Glutamatergic neuron (in vitro differentiated cells): ENCODE measurements at regions not wholly inside any gene's neighbourhood (a gene's known extent, or its start where the extent isn't known, plus 50 kb on each side); places are given as distances from the start of the nearest gene placed in this dataset.

Experiments
- DNase-seq: peaks from one replicate; pipeline ENCODE4 v3.0.0; 2022
- H3K27ac Mint-ChIP-seq: one replicate; pipeline ENCODE4 v1.8.0; 2020; ENCODE audit warnings: mild to moderate bottlenecking, mixed read lengths, inconsistent platforms; ENCODE audit not compliant: unreplicated experiment
- H3K27me3 Mint-ChIP-seq: one replicate; pipeline ENCODE4 v1.8.0; 2020; ENCODE audit warnings: mild to moderate bottlenecking, moderate library complexity, mixed read lengths, inconsistent platforms; ENCODE audit not compliant: unreplicated experiment
- H3K36me3 Mint-ChIP-seq: one replicate; pipeline ENCODE4 v1.8.0; 2020; ENCODE audit warnings: mild to moderate bottlenecking, mixed read lengths, inconsistent platforms; ENCODE audit not compliant: unreplicated experiment
- H3K4me1 Mint-ChIP-seq: one replicate; pipeline ENCODE4 v1.8.0; 2020; ENCODE audit warnings: mild to moderate bottlenecking, low read depth, mixed read lengths, inconsistent platforms; ENCODE audit not compliant: unreplicated experiment
- H3K4me3 Mint-ChIP-seq: one replicate; pipeline ENCODE4 v1.8.0; 2020; ENCODE audit warnings: mild to moderate bottlenecking, mixed read lengths, inconsistent platforms; ENCODE audit not compliant: unreplicated experiment
- H3K9me3 Mint-ChIP-seq: one replicate; pipeline ENCODE4 v1.8.0; 2020; ENCODE audit warnings: mild to moderate bottlenecking, moderate library complexity, mixed read lengths, inconsistent platforms; ENCODE audit not compliant: unreplicated experiment
- TF ChIP-seq, protein P1 (sequence below): fragments of 200-600 bp; sonication (generic); IDR thresholded peaks from one replicate; pipeline ENCODE4 v1.5.0; 2021; ENCODE audit not compliant: partially characterized antibody, unreplicated experiment

DNA sequence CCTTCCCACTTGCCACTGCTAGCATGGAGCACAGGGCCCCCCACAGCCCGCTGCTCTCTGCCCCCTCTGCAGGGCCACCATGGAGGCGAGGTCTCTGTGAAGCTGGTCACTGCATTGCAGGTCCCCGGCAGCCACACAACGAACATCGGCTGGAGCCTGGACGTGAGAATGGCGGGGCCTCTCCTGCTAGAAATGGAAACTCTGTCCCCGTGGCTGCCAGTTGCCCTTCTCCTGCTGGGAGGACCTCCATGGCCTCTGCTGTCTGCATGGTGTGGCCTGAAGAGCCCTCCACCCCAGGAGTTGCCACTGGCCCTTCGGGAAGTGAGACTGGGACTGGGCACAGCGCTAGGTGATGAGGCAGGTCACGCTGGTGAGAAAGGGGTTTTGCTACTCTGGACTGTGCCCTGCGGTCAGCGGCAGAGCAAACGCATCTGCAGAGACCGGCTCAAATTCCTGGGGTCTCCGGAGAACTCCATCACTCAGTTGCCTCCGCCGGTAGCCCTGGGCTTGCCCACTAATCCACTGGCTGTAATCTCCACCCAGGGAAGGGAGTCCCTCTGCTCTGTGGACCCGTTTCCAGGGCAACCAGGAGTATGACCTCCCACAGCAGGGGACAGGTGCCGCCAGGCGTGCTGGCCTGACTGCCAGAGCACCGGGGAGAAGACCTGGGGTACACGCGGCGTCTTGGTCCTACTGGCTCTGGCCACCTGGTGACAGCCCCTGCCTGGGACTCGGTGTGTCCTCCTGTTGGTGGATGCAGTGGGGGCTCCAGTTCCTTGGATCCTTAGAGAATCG lies 806.3 kb downstream of the BRD1 start:
- TF ChIP-seq, protein P1, sequence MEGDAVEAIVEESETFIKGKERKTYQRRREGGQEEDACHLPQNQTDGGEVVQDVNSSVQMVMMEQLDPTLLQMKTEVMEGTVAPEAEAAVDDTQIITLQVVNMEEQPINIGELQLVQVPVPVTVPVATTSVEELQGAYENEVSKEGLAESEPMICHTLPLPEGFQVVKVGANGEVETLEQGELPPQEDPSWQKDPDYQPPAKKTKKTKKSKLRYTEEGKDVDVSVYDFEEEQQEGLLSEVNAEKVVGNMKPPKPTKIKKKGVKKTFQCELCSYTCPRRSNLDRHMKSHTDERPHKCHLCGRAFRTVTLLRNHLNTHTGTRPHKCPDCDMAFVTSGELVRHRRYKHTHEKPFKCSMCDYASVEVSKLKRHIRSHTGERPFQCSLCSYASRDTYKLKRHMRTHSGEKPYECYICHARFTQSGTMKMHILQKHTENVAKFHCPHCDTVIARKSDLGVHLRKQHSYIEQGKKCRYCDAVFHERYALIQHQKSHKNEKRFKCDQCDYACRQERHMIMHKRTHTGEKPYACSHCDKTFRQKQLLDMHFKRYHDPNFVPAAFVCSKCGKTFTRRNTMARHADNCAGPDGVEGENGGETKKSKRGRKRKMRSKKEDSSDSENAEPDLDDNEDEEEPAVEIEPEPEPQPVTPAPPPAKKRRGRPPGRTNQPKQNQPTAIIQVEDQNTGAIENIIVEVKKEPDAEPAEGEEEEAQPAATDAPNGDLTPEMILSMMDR: no peak
- no peaks in the 10 kb centered on the region for H3K36me3 Mint-ChIP-seq
- H3K9me3 Mint-ChIP-seq: peaks cover 18% of the 10 kb centered on the region
- no peaks in the 10 kb centered on the region for H3K4me1 Mint-ChIP-seq
- no peak overlapping the region for H3K27ac Mint-ChIP-seq
- H3K27me3 Mint-ChIP-seq: peaks cover 9% of the 10 kb centered on the region
- H3K4me3 Mint-ChIP-seq: no peak overlapping the region
- no peak for DNase-seq

- TF ChIP-seq, protein P1: no peak
- peaks cover 20% of the 10 kb centered on the region for H3K9me3 Mint-ChIP-seq
- no peak overlapping the region for H3K4me3 Mint-ChIP-seq
- peaks cover 5% of the 10 kb centered on the region for H3K27me3 Mint-ChIP-seq
- H3K27ac Mint-ChIP-seq: no peak overlapping the region
- DNase-seq: no peak
- H3K36me3 Mint-ChIP-seq: no peaks in the 10 kb centered on the region
- H3K4me1 Mint-ChIP-seq: no peaks in the 10 kb centered on the region
These were observed 807.6 kb downstream of the BRD1 start for GRCh38 chr22:49019737-49020713.

DNA sequence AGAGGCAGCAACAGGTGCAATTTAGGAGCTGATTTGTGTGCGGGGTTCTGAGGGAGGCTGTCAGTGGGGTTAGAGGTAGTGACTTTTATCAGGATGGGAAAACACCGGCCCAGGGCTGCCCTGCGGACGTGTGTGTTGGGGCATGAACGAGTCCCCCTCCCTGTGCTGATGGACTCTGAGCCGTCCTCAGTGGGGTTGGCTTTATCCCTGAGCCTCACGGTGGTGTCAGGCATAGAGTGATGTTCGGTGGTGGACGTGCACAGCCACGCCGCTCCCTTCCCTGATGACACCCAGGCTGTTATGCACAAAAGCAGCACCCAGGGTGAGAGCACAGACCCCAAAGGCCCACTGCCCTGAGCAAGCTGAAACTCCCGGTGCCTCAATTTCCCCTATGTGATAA lies 809.1 kb downstream of the BRD1 start:
- DNase-seq: no peak
- TF ChIP-seq, protein P1: no peak
- Mint-ChIP-seq H3K27ac (no peak overlapping the region), H3K4me3 (no peak overlapping the region), H3K27me3 (peaks cover 3% of the 10 kb centered on the region), H3K9me3 (peaks cover 18% of the 10 kb centered on the region), H3K4me1 (no peaks in the 10 kb centered on the region), H3K36me3 (no peaks in the 10 kb centered on the region)

DNA sequence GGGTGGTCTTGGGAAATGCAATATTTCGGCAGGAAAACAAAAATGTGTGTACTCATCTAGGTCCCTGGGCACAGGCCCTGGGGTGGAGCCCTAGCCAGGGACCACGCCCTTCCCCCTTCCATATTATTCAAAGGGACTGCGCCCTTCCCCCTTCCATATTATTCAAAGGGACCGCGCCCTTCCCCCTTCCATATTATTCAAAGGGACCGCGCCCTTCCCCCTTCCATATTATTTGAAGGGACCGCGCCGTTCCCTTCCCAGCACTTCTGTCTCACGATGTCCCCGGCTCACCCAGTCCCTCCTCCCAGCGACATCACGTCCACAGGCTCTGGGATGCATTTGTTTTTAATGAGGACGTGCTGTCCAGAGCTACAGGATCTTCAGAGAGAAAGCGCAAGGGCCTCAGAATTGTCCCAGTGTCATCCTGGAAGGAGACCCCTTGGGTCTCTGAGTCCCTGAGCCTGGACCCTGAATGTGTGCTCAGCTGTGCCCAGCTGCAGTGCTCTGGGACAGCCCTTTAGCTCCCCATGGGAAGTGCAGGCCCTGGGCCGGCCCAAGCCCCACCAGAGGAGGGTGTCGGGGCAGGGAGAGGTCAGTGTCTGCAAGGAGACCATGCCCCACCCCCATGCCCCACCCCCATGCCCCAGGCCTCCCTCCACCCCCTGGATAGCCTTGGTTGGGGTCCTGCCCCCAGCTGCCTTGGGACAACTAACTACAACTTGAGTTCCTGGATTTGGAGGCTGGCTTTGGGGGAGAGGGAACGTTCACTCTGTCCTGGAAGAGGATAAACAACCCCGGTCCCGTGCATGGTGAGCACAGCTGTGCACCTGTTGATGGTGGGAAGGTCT lies 810.0 kb downstream of the BRD1 start:
- TF ChIP-seq, protein P1: no peak
- DNase-seq: no peak
- peaks cover 19% of the 10 kb centered on the region for H3K9me3 Mint-ChIP-seq
- peaks cover 3% of the 10 kb centered on the region for H3K27me3 Mint-ChIP-seq
- H3K36me3 Mint-ChIP-seq: no peaks in the 10 kb centered on the region
- H3K27ac Mint-ChIP-seq: no peak overlapping the region
- no peak overlapping the region for H3K4me3 Mint-ChIP-seq
- no peaks in the 10 kb centered on the region for H3K4me1 Mint-ChIP-seq
